Smooth muscle cell (in vitro differentiated cells): ENCODE measurements at regions not wholly inside any gene's neighbourhood (a gene's known extent, or its start where the extent isn't known, plus 50 kb on each side); places are given as distances from the start of the nearest gene placed in this dataset.

Experiments
- DNase-seq: peaks from one replicate; lab custom pipeline; 2025; ENCODE audit not compliant: unreplicated experiment; lab: John Stamatoyannopoulos, UW
- H2AFZ ChIP-seq: fragments of 200-600 bp; sonication (generic); 2 replicates; pipeline ENCODE4 v1.6.0; 2016; ENCODE audit warnings: antibody characterized with exemption, low read depth, mild to moderate bottlenecking
- H3F3A ChIP-seq: fragments of 200-600 bp; sonication (generic); 2 replicates; pipeline ENCODE4 v1.6.0; 2017; ENCODE audit warnings: antibody characterized with exemption, low read depth
- H3K27ac ChIP-seq: fragments of 200-600 bp; sonication (generic); 2 replicates; pipeline ENCODE4 v1.5.1; 2016; ENCODE audit warnings: low read depth, mild to moderate bottlenecking
- H3K27me3 ChIP-seq: fragments of 200-600 bp; sonication (generic); 2 replicates; pipeline ENCODE4 v1.6.1; 2016; ENCODE audit warnings: low read depth, mild to moderate bottlenecking
- H3K36me3 ChIP-seq: fragments of 200-600 bp; sonication (generic); 2 replicates; pipeline ENCODE4 v1.5.1; 2016; ENCODE audit warnings: low read depth
- H3K4me1 ChIP-seq: fragments of 200-600 bp; sonication (generic); 2 replicates; pipeline ENCODE4 v1.5.1; 2016; ENCODE audit warnings: low read depth
- H3K4me2 ChIP-seq: fragments of 200-600 bp; sonication (generic); 2 replicates; pipeline ENCODE4 v1.6.0; 2016; ENCODE audit warnings: mild to moderate bottlenecking
- H3K4me3 ChIP-seq: fragments of 200-600 bp; sonication (generic); 2 replicates; pipeline ENCODE4 v1.5.1; 2016; ENCODE audit warnings: mild to moderate bottlenecking
- H3K79me2 ChIP-seq: fragments of 200-600 bp; sonication (generic); 2 replicates; pipeline ENCODE4 v1.6.0; 2016; ENCODE audit warnings: low read depth, mild to moderate bottlenecking
- H3K9ac ChIP-seq: fragments of 200-600 bp; sonication (generic); 2 replicates; pipeline ENCODE4 v1.6.0; 2016; ENCODE audit warnings: low read depth
- H3K9me3 ChIP-seq: fragments of 200-600 bp; sonication (generic); replicated peaks from 2 replicates; pipeline ENCODE4 v1.5.1; 2016; ENCODE audit warnings: low read depth
- H4K20me1 ChIP-seq: fragments of 200-600 bp; sonication (generic); 2 replicates; pipeline ENCODE4 v1.6.0; 2016; ENCODE audit warnings: low read depth
- WGBS: methylation state at CpG from one replicate; pipeline ENCODE4 v1.1.7; 2016; ENCODE audit warnings: low lambda C conversion rate; 5-methylcytosine and 5-hydroxymethylcytosine counted together
- TF ChIP-seq, protein P1 (sequence below): fragments of 200-600 bp; sonication (generic); IDR thresholded peaks from 2 replicates; pipeline ENCODE4 v1.5.1; 2017; ENCODE audit warnings: borderline replicate concordance, mild to moderate bottlenecking, antibody characterized with exemption; ENCODE audit not compliant: insufficient read depth, poor library complexity, severe bottlenecking

DNA sequence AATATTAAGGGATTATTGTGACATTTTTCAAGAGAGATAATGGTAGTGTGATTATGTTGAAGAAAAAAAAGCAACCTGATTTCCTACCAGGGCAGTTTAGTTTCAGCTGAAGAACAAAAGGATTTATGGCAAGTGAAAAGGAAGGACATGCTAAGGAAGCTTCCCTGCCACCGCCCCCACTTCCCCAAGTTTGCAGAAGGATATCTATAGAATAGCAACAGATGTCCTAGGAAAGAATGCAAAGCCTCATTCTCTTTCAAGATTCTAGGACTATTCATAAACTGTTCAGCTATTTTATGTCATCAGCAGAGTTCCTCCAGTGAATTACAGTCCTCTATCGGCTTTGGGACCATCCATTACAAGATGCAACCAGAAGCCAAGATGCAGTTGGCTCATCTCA lies 160.8 kb downstream of the SATB1 start:
- H3K4me3 ChIP-seq: no peak overlapping the region
- no peaks in the 10 kb centered on the region for H4K20me1 ChIP-seq
- H3F3A ChIP-seq: no peaks in the 10 kb centered on the region
- no peaks in the 10 kb centered on the region for H3K9me3 ChIP-seq
- DNase-seq: no peak
- H3K4me1 ChIP-seq: no peaks in the 10 kb centered on the region
- no peak overlapping the region for H3K27ac ChIP-seq
- WGBS: 88% methylated on average over 2 of the region's 2 CpGs
- no peaks in the 10 kb centered on the region for H3K36me3 ChIP-seq
- no peak overlapping the region for H3K9ac ChIP-seq
- no peak overlapping the region for H2AFZ ChIP-seq
- H3K4me2 ChIP-seq: no peak overlapping the region
- no peaks in the 10 kb centered on the region for H3K79me2 ChIP-seq
- TF ChIP-seq, protein P1, sequence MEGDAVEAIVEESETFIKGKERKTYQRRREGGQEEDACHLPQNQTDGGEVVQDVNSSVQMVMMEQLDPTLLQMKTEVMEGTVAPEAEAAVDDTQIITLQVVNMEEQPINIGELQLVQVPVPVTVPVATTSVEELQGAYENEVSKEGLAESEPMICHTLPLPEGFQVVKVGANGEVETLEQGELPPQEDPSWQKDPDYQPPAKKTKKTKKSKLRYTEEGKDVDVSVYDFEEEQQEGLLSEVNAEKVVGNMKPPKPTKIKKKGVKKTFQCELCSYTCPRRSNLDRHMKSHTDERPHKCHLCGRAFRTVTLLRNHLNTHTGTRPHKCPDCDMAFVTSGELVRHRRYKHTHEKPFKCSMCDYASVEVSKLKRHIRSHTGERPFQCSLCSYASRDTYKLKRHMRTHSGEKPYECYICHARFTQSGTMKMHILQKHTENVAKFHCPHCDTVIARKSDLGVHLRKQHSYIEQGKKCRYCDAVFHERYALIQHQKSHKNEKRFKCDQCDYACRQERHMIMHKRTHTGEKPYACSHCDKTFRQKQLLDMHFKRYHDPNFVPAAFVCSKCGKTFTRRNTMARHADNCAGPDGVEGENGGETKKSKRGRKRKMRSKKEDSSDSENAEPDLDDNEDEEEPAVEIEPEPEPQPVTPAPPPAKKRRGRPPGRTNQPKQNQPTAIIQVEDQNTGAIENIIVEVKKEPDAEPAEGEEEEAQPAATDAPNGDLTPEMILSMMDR: no peak
- H3K27me3 ChIP-seq: no peaks in the 10 kb centered on the region

DNA sequence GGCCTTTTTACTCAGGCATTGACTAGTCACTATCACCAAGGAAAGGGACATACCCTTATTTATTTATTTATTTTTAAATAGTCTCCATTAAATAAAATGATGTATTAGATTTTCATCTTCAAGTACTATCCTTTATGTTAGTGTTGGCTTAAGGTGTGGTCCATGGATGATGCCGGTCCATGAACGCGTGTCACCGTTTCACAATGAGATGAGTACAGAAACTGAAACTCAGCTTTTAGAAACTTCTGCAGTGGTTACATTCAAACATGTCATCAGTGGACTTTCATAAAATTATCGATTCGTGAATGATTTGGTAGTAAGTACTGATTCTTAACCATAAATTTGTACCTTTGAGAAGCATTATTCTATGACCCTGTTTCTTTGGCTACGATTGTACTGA lies 166.6 kb downstream of the SATB1 start:
- no peak overlapping the region for H3K4me3 ChIP-seq
- no peaks in the 10 kb centered on the region for H3K79me2 ChIP-seq
- H2AFZ ChIP-seq: no peak overlapping the region
- no peaks in the 10 kb centered on the region for H3K27me3 ChIP-seq
- TF ChIP-seq, protein P1: no peak
- H3K4me1 ChIP-seq: no peaks in the 10 kb centered on the region
- no peak overlapping the region for H3K4me2 ChIP-seq
- no peaks in the 10 kb centered on the region for H3K9me3 ChIP-seq
- H3K36me3 ChIP-seq: no peaks in the 10 kb centered on the region
- no peak overlapping the region for H3K9ac ChIP-seq
- H3K27ac ChIP-seq: no peak overlapping the region
- H3F3A ChIP-seq: no peaks in the 10 kb centered on the region
- DNase-seq: no peak
- WGBS: 96% methylated on average over 7 of the region's 7 CpGs
- no peaks in the 10 kb centered on the region for H4K20me1 ChIP-seq

DNA sequence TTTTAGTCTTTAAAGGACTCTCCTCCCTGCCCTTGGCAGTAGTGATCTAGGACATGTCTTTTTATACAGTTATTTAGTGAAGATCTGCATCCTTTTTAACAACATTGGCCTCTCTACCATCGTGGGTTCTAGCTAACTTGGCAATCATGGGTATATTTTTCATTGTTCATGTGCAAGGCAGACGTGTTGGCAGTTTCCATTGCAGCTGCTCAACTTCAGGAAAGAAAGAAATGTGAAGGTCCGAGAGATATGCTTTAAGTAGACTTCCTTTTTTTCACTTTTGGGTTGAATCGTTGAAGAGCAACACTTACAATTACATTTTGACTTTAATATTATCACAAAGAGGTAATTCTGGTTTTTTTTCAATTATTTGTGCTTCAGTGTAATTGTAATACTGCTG lies 172.6 kb downstream of the SATB1 start:
- Histone ChIP-seq H3K79me2 (no peaks in the 10 kb centered on the region), H3K9ac (no peak overlapping the region), H3K4me1 (no peaks in the 10 kb centered on the region), H3K4me2 (no peak overlapping the region), H3K27me3 (no peaks in the 10 kb centered on the region), H3K27ac (no peak overlapping the region), H3K4me3 (no peak overlapping the region), H3F3A (no peaks in the 10 kb centered on the region), H2AFZ (no peak overlapping the region), H4K20me1 (no peaks in the 10 kb centered on the region), H3K9me3 (no peaks in the 10 kb centered on the region), H3K36me3 (no peaks in the 10 kb centered on the region)
- no peak for DNase-seq
- WGBS: 87% methylated on average over 4 of the region's 4 CpGs
- TF ChIP-seq, protein P1: no peak

- H3K27ac ChIP-seq: no peak overlapping the region
- H3F3A ChIP-seq: no peaks in the 10 kb centered on the region
- H2AFZ ChIP-seq: no peak overlapping the region
- H3K4me2 ChIP-seq: no peak overlapping the region
- H3K9me3 ChIP-seq: no peaks in the 10 kb centered on the region
- no peaks in the 10 kb centered on the region for H4K20me1 ChIP-seq
- H3K4me3 ChIP-seq: no peak overlapping the region
- TF ChIP-seq, protein P1: no peak
- H3K4me1 ChIP-seq: no peaks in the 10 kb centered on the region
- no peak overlapping the region for H3K9ac ChIP-seq
- H3K27me3 ChIP-seq: no peaks in the 10 kb centered on the region
- no peaks in the 10 kb centered on the region for H3K36me3 ChIP-seq
- H3K79me2 ChIP-seq: no peaks in the 10 kb centered on the region
- no peak for DNase-seq
- 82% methylated on average over 2 of the region's 2 CpGs for whole genome bisulfite sequencing
Measured at GRCh38 chr3:18250991-18251390, 174.1 kb downstream of the SATB1 start.
